NCI-H1105 treated with DMSO at 0.1 percent for 48 hours (cell line): ENCODE measurements at regions not wholly inside any gene's neighbourhood (a gene's known extent, or its start where the extent isn't known, plus 50 kb on each side); places are given as distances from the start of the nearest gene placed in this dataset.

ENCODE experiments used
- DNase-seq: peaks from one replicate; lab custom pipeline; 2025; lab: John Stamatoyannopoulos, UW

DNA sequence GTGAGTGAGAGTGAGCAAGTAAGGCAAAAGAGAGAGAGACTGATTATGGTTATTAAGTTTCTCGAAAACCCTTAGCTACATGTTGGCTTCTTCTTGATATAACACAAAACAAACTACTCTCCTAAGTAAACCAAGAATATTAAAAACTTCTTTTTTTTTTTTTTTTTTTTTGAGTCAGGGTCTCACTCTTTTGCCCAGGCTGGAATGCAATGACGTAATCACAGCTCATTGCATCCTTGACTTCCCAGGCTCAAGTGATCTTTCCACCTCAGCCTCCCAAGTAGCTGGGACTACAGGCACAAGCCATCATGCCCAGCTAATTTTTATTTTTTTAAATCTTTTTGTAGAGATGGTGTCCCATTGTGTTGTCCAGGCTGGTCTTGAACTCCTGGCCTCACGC lies 102.2 kb upstream of the IL6 start:
- no peak for DNase-seq

- no peak for DNase-seq
Observed at GRCh38 chr7:22622116-22622785, 104.7 kb upstream of the IL6 start.

DNA sequence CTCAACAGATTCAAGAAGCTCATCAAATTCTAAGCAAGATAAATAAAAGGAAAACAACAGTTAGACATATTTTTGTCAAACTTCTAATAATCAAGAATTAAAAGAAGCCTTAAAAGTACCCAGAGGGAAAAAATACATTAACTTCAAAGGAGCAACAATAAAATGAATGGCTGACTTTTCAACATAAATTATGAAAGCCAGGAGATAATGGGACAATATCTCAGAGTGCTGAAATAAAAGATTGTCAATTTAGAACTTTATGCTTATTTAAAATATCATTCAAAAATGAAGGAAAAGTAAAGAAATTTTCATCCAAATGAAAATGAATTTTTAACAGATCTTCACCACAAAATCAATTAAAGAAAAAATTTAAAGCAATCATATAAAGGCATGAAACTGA lies 108.5 kb upstream of the IL6 start:
- DNase-seq: no peak

GRCh38 chr7:22617166-22617565 lies 109.8 kb upstream of the IL6 start:
- no peak for DNase-seq

DNA sequence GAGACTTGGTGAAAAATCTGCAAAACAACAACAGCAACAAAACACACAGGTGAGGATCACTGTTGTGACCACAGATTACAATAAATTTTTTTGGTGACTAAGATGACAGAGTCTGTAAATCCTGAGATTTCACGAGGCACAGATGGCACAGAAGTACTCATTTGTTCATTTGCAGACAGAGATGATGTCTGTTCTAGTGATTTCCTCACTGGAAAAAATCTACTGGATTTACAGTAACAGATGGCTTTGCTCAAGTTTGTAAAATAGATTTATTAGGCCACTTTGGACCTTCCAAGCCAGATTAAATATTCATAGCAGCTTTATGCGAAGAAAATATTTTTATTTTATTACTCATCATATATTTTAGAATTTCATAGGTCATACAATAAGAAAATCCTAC lies 113.5 kb upstream of the IL6 start:
- DNase-seq: no peak

DNA sequence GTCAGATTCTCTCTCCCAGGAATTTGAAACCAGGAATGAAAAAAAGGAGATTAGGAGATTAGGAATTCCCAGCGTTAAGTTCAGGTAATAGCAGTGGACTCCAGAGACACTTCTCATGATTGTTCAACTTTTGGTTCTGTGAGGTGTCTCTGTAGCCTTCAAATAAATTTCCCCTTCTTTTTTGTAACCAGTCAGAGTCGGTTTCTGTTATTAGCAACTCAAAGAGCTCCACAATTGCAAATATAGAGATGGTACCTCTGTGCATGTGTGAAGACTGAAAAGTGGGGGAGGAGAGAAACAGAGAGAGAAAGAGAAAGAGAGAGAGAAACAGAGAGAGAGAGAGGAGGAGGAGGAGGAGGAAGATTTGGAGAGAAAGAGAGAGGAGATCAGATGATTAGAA lies 112.8 kb upstream of the STEAP1B start:
- no peak for DNase-seq

GRCh38 chr7:22611758-22612079 lies 111.7 kb upstream of the STEAP1B start:
- no peak for DNase-seq

- DNase-seq: no peak
Observed at GRCh38 chr7:22610951-22611757, 111.2 kb upstream of the STEAP1B start.

DNA sequence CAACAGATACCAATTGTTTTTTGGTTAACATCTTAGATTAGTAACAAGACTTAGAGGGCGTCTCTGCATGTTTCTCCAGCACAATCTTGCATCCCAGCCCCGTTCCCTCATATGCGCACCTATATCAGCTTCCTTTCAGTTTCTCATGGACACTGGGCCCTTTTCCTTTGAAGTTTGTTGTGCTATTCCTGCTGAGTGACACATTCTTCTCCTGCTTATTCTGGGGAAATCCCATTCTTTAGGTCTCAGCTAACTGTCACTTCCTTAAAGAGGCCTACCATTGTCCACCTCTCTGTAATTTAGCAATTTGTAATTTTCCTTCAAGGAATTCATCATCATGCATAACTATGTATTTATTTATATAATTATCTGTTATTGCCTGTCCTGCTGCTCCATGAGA lies 110.3 kb upstream of the STEAP1B start:
- no peak for DNase-seq

- DNase-seq: no peak
Observed at GRCh38 chr7:22607180-22607579, 107.2 kb upstream of the STEAP1B start.

DNA sequence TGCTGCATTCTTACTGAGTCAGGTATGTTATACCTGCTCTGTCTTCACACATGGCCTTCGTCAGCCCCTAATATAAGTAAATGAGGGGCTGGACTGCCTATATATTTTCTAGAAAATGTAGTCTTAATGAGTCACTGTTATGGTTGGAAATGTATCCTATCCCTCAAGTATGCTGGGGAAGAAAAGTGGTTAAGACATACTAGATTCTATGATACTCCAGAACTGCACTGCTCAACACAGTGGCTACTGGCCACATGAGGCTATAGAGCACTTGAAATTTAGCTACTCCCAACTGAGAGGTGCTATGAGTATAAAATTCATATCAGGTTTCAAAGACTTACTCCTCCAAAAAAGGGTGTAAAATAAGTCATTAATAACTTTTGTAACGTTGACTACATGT lies 104.3 kb upstream of the STEAP1B start:
- no peak for DNase-seq

DNA sequence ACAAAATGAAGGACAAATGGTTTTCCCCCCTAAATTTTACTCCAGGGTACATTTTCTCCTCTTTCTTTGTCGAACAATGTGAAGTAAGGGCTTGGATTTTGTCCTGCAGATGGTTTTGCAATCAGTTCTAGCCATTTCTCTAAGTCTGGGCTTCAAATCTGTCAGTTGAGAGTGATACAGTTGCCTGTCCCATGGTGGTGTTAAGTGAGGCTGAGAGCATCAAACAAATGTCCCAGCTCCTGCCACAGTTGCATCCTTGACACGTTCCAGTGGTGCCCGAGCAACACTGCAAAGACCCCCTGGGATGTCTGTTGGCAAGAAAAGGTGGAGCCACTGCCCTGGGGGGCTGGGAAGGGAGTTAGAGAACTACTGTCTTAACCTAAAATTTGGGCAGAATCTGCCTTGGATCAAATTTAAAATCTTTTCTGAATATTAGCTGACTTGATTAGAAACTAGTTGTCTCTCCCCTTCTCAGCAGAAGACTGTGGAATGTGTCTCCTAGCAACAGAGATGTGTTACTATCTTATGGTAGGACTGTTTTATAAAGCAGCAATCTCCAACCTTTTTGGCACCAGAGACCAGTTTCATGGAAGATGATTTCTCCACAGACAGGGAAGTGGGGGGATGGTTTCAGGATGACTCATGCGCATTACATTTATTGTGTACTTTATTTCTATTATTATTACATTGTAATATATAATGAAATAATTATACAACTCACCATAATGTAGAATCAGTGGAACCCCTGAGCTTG lies 102.0 kb upstream of the STEAP1B start:
- DNase-seq: no peak

DNA sequence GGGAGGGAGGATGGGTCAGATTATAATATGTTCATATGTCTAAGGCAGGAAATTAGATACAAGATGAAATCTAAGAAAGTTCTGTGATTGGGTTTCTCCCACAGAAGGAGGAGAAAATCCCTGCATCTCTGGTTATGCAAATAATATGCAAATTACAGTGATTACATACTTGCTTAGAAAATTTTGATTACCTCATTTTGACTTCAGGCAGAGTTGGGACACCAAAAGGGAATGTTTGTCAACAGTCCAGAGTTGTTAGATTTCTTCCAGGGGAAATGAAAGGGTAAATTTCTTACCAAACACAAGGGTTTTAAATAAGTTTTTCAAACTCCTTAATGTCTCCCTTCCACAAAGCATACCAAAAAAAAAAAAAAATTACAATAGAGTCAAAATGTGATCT lies 101.4 kb upstream of the STEAP1B start:
- no peak for DNase-seq

DNA sequence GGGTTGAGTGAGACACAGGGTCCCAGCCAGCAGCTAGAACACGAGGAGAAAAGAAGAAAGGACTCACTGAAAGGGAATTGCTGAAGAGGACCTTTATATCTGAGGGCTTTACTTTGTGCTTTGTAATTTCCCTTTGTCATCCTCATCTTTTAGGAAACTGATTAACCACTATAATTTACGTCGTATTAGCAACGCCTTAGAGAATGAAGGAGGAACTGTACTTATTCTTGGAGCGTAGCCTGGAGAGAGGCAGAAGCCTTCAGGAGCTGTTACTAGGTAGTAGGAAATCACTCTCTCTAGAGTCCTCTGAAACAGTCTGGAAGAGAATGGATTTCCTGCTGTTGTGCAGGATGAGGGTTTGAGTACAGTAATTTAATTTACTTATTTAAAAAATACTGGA lies 101.0 kb upstream of the STEAP1B start:
- DNase-seq: no peak

- no peak for DNase-seq
Observed at GRCh38 chr7:22598318-22598920, 98.4 kb upstream of the STEAP1B start.

GRCh38 chr7:22597844-22598243 lies 97.9 kb upstream of the STEAP1B start:
- no peak for DNase-seq

DNA sequence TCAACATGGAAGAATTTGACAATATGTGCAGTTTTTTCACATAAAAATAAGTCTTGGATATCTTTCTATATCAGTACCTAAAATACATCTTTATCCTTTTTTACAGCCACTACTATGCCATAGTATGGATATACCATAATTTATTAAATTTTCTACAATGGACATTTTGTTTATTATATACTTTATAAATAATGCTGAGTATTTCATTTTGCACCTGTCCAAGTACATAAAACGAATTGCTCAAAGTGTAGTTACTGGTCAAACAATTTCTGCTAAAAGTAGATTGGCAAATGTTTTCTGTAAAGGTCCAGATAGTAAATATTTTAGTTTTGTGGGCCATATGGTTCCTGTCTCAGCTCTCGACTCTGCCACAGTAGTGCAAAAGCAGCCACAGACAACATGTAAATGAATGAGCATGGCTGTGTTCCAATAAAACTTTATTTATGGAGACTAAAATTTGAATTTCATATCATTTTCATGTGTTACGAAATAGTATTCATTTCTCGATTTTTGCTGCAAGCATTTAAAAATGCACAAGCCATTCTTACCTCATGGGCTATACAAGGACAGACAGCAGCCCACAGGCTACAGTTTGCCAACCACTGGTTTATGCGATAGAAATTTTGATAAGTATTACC lies 96.9 kb upstream of the STEAP1B start:
- DNase-seq: no peak

DNA sequence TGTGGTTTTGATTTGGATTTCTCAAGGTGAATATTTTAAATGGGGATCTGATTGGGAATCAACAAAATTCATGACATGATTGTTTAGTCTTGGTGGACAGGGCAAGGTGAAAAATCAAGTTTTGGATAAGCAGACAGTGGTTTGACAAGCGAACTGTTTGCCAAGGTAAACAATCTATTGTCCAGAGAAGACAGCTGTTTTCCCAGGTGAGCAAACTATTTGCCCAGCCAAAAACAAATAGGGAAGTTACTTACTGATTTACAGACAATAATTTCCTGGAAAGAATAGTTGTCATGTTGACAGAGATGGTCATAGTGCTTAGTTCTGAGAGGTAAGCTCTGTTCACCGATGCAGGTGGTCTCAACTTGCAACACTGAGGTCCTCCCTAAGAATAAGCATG lies 94.0 kb upstream of the STEAP1B start:
- peak; percentile 11 for DNase-seq

DNA sequence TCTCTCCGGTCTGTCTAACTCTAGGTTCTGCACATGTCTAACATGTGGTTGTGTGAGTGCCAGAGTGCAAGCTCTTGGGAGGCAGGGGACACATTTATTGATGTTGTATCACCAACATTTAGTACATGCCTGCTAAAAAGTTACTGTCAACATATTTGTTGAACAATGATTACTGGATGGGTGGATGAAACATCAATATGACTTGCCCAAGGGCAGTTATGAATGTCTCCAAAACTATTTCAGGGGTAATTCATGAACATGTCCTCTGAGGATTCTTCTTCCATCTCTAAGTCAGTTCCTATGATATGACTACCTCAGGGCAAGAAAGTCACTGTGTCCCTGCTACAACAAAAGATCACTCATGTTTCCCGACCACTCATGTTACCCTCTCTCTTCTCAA lies 91.3 kb upstream of the STEAP1B start:
- no peak for DNase-seq

- DNase-seq: no peak
Observed at GRCh38 chr7:22589641-22590201, 89.7 kb upstream of the STEAP1B start.

DNA sequence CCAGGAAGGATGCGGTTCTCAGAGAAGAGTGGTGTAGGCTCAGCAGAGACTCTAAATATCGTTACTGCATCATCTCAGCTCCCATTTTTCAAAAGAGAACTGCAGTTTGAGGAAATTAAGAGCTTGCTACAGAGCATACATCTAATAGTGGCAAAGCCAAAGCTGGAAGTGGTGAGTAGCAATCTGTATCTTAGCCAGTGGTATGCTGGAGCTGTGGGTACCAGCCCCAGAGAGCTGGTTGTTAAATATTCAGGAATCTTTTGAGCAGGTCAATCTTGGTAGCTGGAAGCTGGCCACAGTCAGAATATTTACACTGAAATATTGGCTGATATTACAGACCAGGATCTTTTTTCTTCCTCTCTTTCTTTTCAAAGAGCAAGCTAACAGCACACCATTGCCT lies 88.4 kb upstream of the STEAP1B start:
- DNase-seq: no peak

GRCh38 chr7:22587322-22587721 lies 87.3 kb upstream of the STEAP1B start:
- no peak for DNase-seq
